SKM-1 (cell line): ENCODE measurements at regions not wholly inside any gene's neighbourhood (a gene's known extent, or its start where the extent isn't known, plus 50 kb on each side); places are given as distances from the start of the nearest gene placed in this dataset.

Experiments
- DNase-seq: peaks from one replicate; lab custom pipeline; 2025; ENCODE audit not compliant: unreplicated experiment; lab: John Stamatoyannopoulos, UW

- DNase-seq = no peak
Measured at GRCh38 chr2:238576674-238577073, 149.9 kb downstream of the ASB1 start.

DNA sequence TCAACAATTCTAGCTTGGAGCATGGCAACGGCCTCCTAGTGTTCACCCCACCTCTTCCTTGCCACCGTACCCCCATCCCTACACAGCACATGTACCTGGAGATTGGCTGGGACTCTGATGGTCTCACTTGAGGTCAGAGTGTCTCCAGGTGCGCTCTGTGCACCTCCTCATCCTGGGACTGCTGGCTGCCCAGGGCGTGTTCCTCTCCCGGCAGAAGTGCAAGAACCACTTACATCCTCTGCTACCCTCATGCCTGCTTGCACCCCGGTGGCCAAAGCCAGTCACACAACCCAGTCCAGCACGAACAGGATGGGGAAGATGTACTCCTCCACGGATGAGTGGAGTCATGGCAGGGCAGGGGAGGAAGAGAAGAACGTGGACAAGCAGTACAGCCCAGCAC, 151.5 kb downstream of the ASB1 start:
- no peak for DNase-seq

DNA sequence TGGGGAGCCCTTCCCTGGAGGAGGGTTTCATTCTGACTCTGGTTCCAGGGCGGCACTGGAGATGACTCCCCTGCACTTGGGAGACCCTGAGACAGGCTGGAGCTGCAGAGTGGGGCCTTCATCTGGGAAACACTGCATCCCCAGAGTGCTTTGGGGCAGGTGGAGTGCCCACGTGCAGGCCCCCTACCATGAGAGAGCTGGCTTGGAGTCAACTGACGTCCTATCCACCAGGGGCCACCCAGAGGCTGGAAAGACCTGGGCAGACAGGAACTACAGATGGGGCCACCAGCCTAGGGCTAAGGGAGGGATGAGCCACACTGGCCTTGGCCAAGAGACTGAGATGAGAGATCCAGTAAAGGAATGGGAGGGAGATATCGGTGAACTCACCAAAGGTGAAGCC, 153.8 kb downstream of the ASB1 start:
- no peak for DNase-seq

DNA sequence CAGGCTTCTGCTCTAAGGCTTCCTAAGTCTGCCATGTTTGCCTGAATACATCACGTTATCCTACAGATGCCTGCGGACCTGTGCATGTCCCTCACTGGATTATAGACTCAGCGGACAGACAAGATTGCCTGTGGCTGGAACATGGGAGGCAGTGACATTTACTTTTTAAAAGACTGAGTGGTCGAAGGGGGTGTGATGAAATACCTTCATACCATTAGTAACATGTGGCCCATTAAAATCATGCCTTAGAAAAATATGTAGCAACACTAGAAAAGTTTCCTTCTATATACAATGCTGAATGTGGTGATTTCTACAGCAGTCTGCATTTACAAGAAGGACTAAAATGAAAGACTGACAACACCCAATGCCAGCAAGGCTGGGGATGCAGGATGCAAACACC, 154.4 kb downstream of the ASB1 start:
- no peak for DNase-seq

GRCh38 chr2:238582159-238582558, 155.4 kb downstream of the ASB1 start:
- DNase-seq = no peak

GRCh38 chr2:238584617-238585016, 157.9 kb downstream of the ASB1 start:
- no peak for DNase-seq

DNA sequence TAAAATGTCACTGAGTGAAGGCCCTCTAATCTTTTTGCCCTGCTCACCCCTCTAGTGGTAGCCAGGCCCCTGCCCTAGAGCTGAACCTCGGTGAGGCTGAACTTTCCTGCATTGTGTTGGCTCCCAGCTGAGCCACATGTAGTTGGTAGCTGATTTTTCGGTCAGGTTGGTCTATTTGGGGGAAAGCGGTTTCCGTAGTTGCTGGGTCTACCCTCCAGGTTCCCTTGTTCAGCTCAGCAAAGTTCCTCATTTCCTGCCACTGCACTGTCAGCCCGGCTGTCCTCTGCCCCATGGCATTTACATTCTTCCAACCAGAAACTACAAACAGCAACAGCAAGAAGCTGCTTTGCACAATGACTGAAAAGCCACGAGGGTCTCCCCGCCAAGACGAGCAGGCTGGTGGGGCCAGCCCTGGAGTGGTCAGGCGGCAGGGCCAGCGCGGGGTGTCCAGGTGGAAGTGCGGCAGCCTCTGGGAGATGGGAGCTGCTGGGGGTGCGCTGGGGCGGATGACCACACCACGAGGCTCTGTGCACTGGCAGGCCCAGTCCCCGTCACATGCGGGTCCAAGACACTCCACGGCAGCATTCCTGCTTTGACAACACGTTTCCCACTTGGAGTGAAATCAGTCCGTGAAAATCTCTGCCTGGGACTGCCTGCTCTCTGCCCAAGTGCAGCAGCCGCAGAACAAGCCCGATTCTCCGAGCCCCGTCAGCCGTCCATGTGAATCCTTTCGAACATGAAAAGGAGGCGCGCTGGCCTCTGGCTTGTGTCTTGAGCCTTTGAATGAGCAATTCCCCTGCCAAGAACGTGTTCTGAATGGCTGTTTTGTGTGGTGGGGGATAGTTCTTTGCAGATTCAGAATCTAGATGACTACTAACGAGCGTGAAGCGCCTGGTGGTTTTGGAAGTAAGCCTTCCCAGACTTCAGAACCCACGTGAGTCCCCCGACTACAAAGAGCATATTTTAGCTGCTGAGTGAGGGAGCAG, 159.4 kb downstream of the ASB1 start:
- DNase-seq = no peak

- DNase-seq = no peak
Measured at GRCh38 chr2:238586931-238587775, 160.4 kb downstream of the ASB1 start.

- DNase-seq = no peak
Measured at GRCh38 chr2:238587776-238588660, 161.3 kb downstream of the ASB1 start.

DNA sequence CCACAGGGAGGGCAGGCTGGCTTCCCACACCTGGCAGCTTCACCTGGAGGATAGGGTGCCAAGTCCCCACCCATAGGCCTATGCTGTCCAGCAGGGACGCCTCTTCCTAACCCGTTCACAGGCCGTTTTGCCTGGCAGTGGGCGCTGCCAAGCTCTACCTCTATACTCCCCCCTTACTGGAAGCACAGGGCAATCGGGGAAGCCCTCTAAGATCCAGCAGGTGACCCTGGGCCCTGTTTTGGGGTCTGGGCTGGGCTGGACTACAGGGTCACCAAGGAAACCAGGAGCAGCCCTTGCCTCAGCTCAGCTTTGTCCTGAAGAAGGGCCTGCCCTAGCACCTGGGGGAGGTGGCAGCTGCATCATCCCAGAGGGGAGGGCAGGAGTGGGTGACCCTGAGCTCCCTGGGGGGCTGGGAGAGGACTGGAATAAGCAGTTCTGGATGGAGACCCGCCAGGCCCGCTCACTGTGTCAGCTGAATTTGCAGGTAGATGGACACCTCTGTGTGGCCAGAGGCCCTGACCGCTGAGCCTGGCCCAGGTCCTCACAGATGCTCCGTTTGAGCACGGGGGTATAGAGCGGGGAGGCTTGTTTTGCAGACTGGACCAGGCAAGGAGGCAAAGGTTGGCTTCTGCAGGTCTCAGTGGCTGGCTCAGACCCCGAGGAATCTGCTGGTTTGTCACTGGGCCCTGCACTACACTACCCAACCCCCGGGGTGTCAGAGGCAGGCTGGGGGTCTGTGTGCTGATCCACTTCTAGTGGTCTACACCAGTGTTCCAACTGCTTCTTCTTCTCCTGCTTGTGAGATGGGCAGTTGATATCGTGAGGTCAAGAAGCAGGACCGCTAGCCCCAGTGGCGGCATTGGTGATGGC, 163.1 kb downstream of the ASB1 start:
- no peak for DNase-seq

DNA sequence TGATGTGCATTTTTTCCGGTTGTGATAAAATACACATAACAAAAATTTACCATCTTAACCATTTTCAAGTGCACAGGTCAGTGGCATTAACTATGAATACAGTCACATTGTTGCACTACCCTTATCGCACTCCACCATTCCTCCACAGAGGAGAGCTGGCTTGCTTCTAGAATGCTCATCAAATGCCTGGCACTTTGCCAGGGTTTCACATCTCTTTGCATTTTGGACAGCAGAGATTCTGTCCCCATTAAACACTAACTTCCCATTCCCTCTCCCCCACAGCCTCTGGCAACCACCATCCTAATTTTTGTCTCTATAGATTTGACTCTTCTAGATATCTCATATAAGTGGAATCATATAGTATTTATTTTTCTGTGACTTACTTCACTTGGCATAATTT, 165.0 kb downstream of the ASB1 start:
- no peak for DNase-seq

- DNase-seq = no peak
Measured at GRCh38 chr2:238593236-238593635, 166.5 kb downstream of the ASB1 start.

GRCh38 chr2:238593678-238594077, 167.0 kb downstream of the ASB1 start:
- no peak for DNase-seq

DNA sequence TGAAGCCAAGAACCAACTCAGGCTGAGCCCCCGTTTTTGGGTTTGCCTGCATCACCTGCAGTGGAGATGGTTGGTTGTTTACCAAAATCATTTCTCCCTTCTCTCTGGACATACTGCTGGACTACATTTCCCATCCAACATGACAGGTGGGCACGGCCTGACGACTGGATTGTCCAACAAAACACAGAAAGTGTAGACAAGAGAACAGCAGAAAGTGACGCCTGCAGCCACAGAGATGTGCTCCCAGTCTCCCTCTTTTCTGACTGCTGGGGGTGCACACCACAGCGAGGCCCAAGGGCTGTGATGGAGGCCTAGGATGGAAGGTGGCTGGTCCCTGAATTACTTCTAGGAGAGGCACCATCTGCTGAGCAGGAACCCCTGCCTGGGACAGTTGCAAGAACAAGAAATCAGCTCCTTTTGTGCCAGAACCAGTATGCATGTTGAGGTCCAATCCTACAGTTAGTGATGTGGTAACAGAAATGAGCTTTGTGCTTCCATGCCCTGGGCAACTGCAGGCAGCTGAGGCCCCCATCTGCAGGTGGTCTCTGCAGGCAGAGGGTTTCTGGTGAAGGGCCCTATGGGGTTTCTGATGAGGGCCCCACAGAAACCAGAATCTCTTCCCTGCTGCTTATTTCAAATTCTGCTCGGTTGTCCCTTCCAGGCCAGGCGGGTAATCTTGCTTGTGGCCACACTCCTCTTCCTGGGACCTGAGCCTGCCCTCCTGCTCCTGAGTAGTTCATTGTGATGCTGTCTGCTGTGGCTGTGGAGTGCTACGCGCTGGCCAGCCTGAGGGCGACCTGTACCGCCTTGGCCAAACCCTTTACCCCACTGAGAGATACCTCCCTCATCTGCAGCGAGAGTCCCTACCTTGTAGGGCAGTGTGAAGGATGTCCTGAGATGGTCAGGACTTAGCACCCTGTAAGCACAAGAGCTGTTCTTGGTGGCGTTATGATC, 168.3 kb downstream of the ASB1 start:
- DNase-seq = no peak

DNA sequence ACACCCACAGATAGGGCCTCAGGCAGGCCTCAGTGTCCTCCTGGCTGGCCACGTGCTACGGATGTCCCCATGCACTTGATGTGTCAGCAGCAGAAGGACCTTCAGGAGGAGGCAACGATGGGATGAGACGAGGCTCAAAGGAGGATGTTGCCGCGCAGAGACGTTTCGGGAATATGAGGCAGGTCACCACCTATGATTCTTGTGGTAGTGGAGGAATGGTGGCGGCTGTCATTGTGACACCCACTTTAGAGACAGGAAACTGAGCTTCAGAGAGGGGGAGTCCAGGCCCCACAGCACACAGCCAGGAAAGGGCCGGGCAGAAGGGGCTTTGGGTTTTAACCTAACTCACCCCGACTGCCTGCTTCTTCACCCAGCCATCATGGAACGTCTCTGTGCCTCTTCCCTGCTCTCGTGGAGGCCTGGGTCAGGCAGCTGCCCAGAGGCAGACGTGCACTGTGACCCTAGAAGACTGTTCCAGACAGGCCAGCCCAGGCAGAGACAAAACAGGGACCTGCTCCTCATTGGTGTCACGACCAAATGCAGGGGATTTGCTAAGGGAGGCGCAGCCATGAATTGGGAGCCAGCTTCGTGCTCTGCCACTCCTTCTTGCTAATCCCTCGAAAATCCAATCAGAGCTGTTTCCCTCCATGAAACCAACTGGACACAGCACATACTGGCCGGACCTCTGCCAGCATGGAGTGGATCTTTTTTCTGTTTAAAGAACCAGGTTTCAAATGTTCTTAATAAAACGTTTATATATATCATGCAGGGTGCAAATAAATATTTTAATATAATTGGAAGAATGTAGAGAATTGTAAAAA, 169.2 kb downstream of the ASB1 start:
- DNase-seq = no peak

- DNase-seq = no peak
Measured at GRCh38 chr2:238596571-238597551, 170.1 kb downstream of the ASB1 start.
